Neural cell (in vitro differentiated cells): ENCODE measurements at regions not wholly inside any gene's neighbourhood (a gene's known extent, or its start where the extent isn't known, plus 50 kb on each side); places are given as distances from the start of the nearest gene placed in this dataset.

Experiments
- H2AFZ ChIP-seq: fragments of 200-600, 300-800 bp; sonication (generic), shearing (Covaris generic); 2 replicates; pipeline ENCODE4 v1.6.0; 2014; ENCODE audit warnings: low read depth, mild to moderate bottlenecking, antibody characterized with exemption, low read length, moderate library complexity
- H3F3A ChIP-seq: fragments of 200-600 bp; shearing (Covaris generic); 2 replicates; pipeline ENCODE4 v1.6.1; 2016; ENCODE audit warnings: mild to moderate bottlenecking, moderate library complexity, mixed read lengths, antibody characterized with exemption, low read length; ENCODE audit not compliant: insufficient read depth, poor library complexity, severe bottlenecking
- H3K27ac ChIP-seq: fragments of 200-600, 300-800 bp; sonication (generic), shearing (Covaris generic); 2 replicates; pipeline ENCODE4 v1.5.1; 2014; ENCODE audit warnings: mild to moderate bottlenecking, low read length, moderate library complexity
- H3K27me3 ChIP-seq: fragments of 300-800, 200-600 bp; sonication (generic), shearing (Covaris generic); 2 replicates; pipeline ENCODE4 v1.6.0; 2014; ENCODE audit warnings: mild to moderate bottlenecking, low read depth, low read length, moderate library complexity; ENCODE audit not compliant: insufficient read depth
- H3K36me3 ChIP-seq: fragments of 300-800, 200-600 bp; sonication (generic), shearing (Covaris generic); 2 replicates; pipeline ENCODE4 v1.5.1; 2014; ENCODE audit warnings: mild to moderate bottlenecking, antibody characterized with exemption, low read length, moderate library complexity; ENCODE audit not compliant: insufficient read depth
- H3K4me2 ChIP-seq: fragments of 300-800, 200-600 bp; sonication (generic), shearing (Covaris generic); 2 replicates; pipeline ENCODE4 v1.6.0; 2014; ENCODE audit warnings: mild to moderate bottlenecking, low read length
- H3K4me3 ChIP-seq: fragments of 300-800, 200-600 bp; sonication (generic), shearing (Covaris generic); 2 replicates; pipeline ENCODE4 v1.5.1; 2014; ENCODE audit warnings: mild to moderate bottlenecking, low read length, moderate library complexity
- H3K79me2 ChIP-seq: fragments of 200-600 bp; shearing (Covaris generic); replicated peaks from 2 replicates; pipeline ENCODE4 v1.6.0; 2014; ENCODE audit warnings: mild to moderate bottlenecking, low read length, moderate library complexity; ENCODE audit not compliant: insufficient read depth
- H3K9ac ChIP-seq: fragments of 300-800, 200-600 bp; sonication (generic), shearing (Covaris generic); 2 replicates; pipeline ENCODE4 v1.6.1; 2016; ENCODE audit warnings: mild to moderate bottlenecking, low read length, mixed read lengths
- H3K9me2 ChIP-seq: fragments of 200-600 bp; shearing (Covaris generic); 2 replicates; pipeline ENCODE4 v1.6.1; 2016; ENCODE audit warnings: mild to moderate bottlenecking, low read length, mixed read lengths; ENCODE audit not compliant: insufficient read depth
- H3K9me3 ChIP-seq: fragments of 200-600, 300-800 bp; sonication (generic), shearing (Covaris generic); 2 replicates; pipeline ENCODE4 v1.6.1; 2016; ENCODE audit warnings: mild to moderate bottlenecking, mixed run types, low read length, moderate library complexity, mixed read lengths
- H4K20me1 ChIP-seq: fragments of 200-600 bp; shearing (Covaris generic); 2 replicates; pipeline ENCODE4 v1.6.1; 2016; ENCODE audit warnings: mild to moderate bottlenecking, mixed run types; ENCODE audit not compliant: insufficient read depth
- CTCF ChIP-seq: fragments of 450-650 bp; IDR thresholded peaks from 2 replicates; pipeline ENCODE4 v1.5.1; 2014; ENCODE audit warnings: antibody characterized with exemption, mild to moderate bottlenecking, moderate library complexity; ENCODE audit not compliant: poor library complexity, severe bottlenecking
- EP300 ChIP-seq: fragments of 450-650 bp; conservative IDR thresholded peaks from 2 replicates; pipeline ENCODE4 v1.6.1; 2014; ENCODE audit warnings: antibody characterized with exemption, mild to moderate bottlenecking, moderate library complexity; ENCODE audit not compliant: poor library complexity, severe bottlenecking
- EZH2 ChIP-seq: fragments of 200-600, 300-800 bp; shearing (Covaris generic), sonication (generic); IDR thresholded peaks from 2 replicates; pipeline ENCODE4 v1.6.1; 2014; ENCODE audit warnings: antibody characterized with exemption, low read length, borderline replicate concordance, mild to moderate bottlenecking; ENCODE audit not compliant: insufficient read depth, poor library complexity, severe bottlenecking
- MXI1 ChIP-seq: fragments of 450-650 bp; conservative IDR thresholded peaks from 2 replicates; pipeline ENCODE4 v1.6.1; 2014; ENCODE audit warnings: antibody characterized with exemption, mild to moderate bottlenecking; ENCODE audit not compliant: poor library complexity, severe bottlenecking
- POLR2AphosphoS5 ChIP-seq: IDR thresholded peaks from 2 replicates; pipeline ENCODE4 v1.6.1; 2012
- RAD21 ChIP-seq: fragments of 450-650 bp; conservative IDR thresholded peaks from 2 replicates; pipeline ENCODE4 v1.6.1; 2014; ENCODE audit warnings: antibody characterized with exemption, mild to moderate bottlenecking, moderate library complexity
- REST ChIP-seq: IDR thresholded peaks from 2 replicates; pipeline ENCODE4 v1.6.1; 2012; ENCODE audit warnings: borderline replicate concordance
- SMC3 ChIP-seq: fragments of 450-650 bp; conservative IDR thresholded peaks from 2 replicates; pipeline ENCODE4 v1.6.1; 2014; ENCODE audit warnings: antibody characterized with exemption, mild to moderate bottlenecking, moderate library complexity; ENCODE audit not compliant: poor library complexity
- TAF1 ChIP-seq: IDR thresholded peaks from 2 replicates; pipeline ENCODE4 v1.6.1; 2012; ENCODE audit warnings: low read depth

- no peaks in the 10 kb centered on the region for H4K20me1 ChIP-seq
- H3K4me3 ChIP-seq = no peak overlapping the region
- H3K9me2 ChIP-seq = no peaks in the 10 kb centered on the region
- H3F3A ChIP-seq = no peaks in the 10 kb centered on the region
- H3K27ac ChIP-seq = no peak overlapping the region
- H3K27me3 ChIP-seq = no peaks in the 10 kb centered on the region
- TF ChIP-seq EP300 = no peak
- no peak for TF ChIP-seq SMC3
- TF ChIP-seq RAD21 = no peak
- no peak for TF ChIP-seq EZH2
- no peak for TF ChIP-seq TAF1
- no peak for TF ChIP-seq REST
- TF ChIP-seq CTCF = no peak
- no peak for TF ChIP-seq MXI1
- no peak for TF ChIP-seq POLR2AphosphoS5
- no peak overlapping the region for H2AFZ ChIP-seq
- no peaks in the 10 kb centered on the region for H3K9me3 ChIP-seq
- H3K79me2 ChIP-seq = no peaks in the 10 kb centered on the region
- no peaks in the 10 kb centered on the region for H3K36me3 ChIP-seq
- no peak overlapping the region for H3K9ac ChIP-seq
- H3K4me2 ChIP-seq = no peak overlapping the region
These were observed 311.3 kb downstream of the TCERG1L start for GRCh38 chr10:131000244-131000643.

- no peak overlapping the region for H3K4me2 ChIP-seq
- no peaks in the 10 kb centered on the region for H3F3A ChIP-seq
- no peaks in the 10 kb centered on the region for H3K9me3 ChIP-seq
- no peaks in the 10 kb centered on the region for H3K79me2 ChIP-seq
- H3K27me3 ChIP-seq = no peaks in the 10 kb centered on the region
- no peaks in the 10 kb centered on the region for H4K20me1 ChIP-seq
- no peak overlapping the region for H3K27ac ChIP-seq
- no peak for TF ChIP-seq RAD21
- TF ChIP-seq REST = no peak
- no peak for TF ChIP-seq MXI1
- H3K36me3 ChIP-seq = no peaks in the 10 kb centered on the region
- no peak overlapping the region for H3K4me3 ChIP-seq
- no peak overlapping the region for H2AFZ ChIP-seq
- no peaks in the 10 kb centered on the region for H3K9me2 ChIP-seq
- no peak overlapping the region for H3K9ac ChIP-seq
These were observed 310.8 kb downstream of the TCERG1L start for GRCh38 chr10:131000743-131001142.
